ENCODE measurements at regions not wholly inside any gene's neighbourhood (a gene's known extent, or its start where the extent isn't known, plus 50 kb on each side); places are given as distances from the start of the nearest gene placed in this dataset.

DNA sequence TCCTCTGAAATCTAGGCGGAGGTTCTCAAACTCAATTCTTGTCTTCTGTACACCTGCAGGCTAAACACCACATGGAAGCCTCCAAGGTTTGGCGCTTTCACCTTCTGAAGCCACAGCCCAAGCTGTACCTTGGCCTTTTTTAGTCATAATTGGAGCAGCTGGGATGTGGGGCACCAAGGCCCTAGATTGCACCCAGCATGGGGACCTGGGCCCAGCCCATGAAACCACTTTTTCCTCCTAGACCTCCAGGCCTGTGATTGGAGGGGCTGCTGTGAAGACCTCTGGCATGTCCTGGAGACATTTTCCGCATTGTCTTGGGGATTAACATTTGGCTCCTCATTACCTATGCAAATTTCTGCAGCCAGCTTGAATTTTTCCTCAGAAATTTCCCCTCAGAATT is 181.0 kb downstream of the TYW3 start:
- TF ChIP-seq EZH2 (IDR thresholded peaks at IDR 0.05) (no peak), POLR2AphosphoS5 (IDR thresholded peaks at IDR 0.05; ENCODE audit: borderline replicate concordance, low read depth, low read length) (no peak)
